Upper lobe of right lung (tissue), 1 donor: ENCODE measurements at regions not wholly inside any gene's neighbourhood (a gene's known extent, or its start where the extent isn't known, plus 50 kb on each side); places are given as distances from the start of the nearest gene placed in this dataset.

Experiments used
- ATAC-seq: fragments of 200-7000 bp; cut with Tn5 transposase; one replicate; pipeline ENCODE4 v1.9.1; 2020; ENCODE audit warnings: mild to moderate bottlenecking, moderate library complexity
- DNase-seq: peaks from one replicate; pipeline ENCODE4 v3.0.0-alpha.2; 2020
- H3K27ac ChIP-seq: fragments of 200-600 bp; one replicate; pipeline ENCODE4 v1.8.0; 2022
- H3K27me3 ChIP-seq: fragments of 200-600 bp; one replicate; pipeline ENCODE4 v1.8.0; 2022; ENCODE audit warnings: mild to moderate bottlenecking
- H3K36me3 ChIP-seq: fragments of 200-600 bp; one replicate; pipeline ENCODE4 v1.8.0; 2022
- H3K4me1 ChIP-seq: fragments of 200-600 bp; one replicate; pipeline ENCODE4 v1.8.0; 2022
- H3K4me3 ChIP-seq: fragments of 200-600 bp; one replicate; pipeline ENCODE4 v1.8.0; 2022; ENCODE audit warnings: mild to moderate bottlenecking
- H3K9me3 ChIP-seq: fragments of 200-600 bp; one replicate; pipeline ENCODE4 v1.8.0; 2022
- CTCF ChIP-seq: fragments of 200-600 bp; IDR thresholded peaks from one replicate; pipeline ENCODE4 v1.8.0; 2022; ENCODE audit warnings: antibody characterized with exemption
- intact Hi-C: fragments of 100-400 bp; cut with DNase I; formaldehyde crosslinking; loops from one replicate; pipeline ENCODE4 v1.11.0; 2022
- donor health status: DM: no; HTN: yes; CAD: no; lungs with severe emphysema.

GRCh38 chr2:59312967-59313940, 1072.1 kb upstream of the FANCL start:
- intact Hi-C loops, result no loop called here
- ATAC-seq (peak; percentile 37), DNase-seq (no peak)
- Histone ChIP-seq H3K9me3 (no peaks in the 10 kb centered on the region), H3K4me3 (no peak overlapping the region), H3K27ac (no peak overlapping the region), H3K36me3 (no peaks in the 10 kb centered on the region), H3K27me3 (no peaks in the 10 kb centered on the region), H3K4me1 (no peaks in the 10 kb centered on the region)
- TF ChIP-seq CTCF, result no peak

GRCh38 chr2:59312029-59312428, 1070.9 kb upstream of the FANCL start:
- no peak for TF ChIP-seq CTCF
- no peak overlapping the region for H3K4me3 ChIP-seq
- H3K9me3 ChIP-seq, result no peaks in the 10 kb centered on the region
- no peak for DNase-seq
- no peaks in the 10 kb centered on the region for H3K27me3 ChIP-seq
- no peaks in the 10 kb centered on the region for H3K4me1 ChIP-seq
- intact Hi-C loops, result no loop called here
- H3K36me3 ChIP-seq, result no peaks in the 10 kb centered on the region
- ATAC-seq, result no peak
- no peak overlapping the region for H3K27ac ChIP-seq

GRCh38 chr2:59308108-59308507, 1067.0 kb upstream of the FANCL start:
- no peaks in the 10 kb centered on the region for H3K36me3 ChIP-seq
- H3K27ac ChIP-seq, result no peak overlapping the region
- DNase-seq (no peak), ATAC-seq (no peak)
- intact Hi-C loops, result no loop called here
- H3K4me1 ChIP-seq, result no peaks in the 10 kb centered on the region
- H3K27me3 ChIP-seq, result no peaks in the 10 kb centered on the region
- H3K4me3 ChIP-seq, result no peak overlapping the region
- no peaks in the 10 kb centered on the region for H3K9me3 ChIP-seq
- no peak for TF ChIP-seq CTCF

- Histone ChIP-seq H3K4me1 (no peaks in the 10 kb centered on the region), H3K27ac (no peak overlapping the region), H3K36me3 (no peaks in the 10 kb centered on the region), H3K4me3 (no peak overlapping the region), H3K27me3 (no peaks in the 10 kb centered on the region), H3K9me3 (no peaks in the 10 kb centered on the region)
- intact Hi-C loops, result no loop called here
- DNase-seq (no peak), ATAC-seq (no peak)
- TF ChIP-seq CTCF, result no peak
Measured at GRCh38 chr2:59307196-59307595, 1066.1 kb upstream of the FANCL start.

GRCh38 chr2:59303272-59303671, 1062.1 kb upstream of the FANCL start:
- Histone ChIP-seq H3K27me3 (no peaks in the 10 kb centered on the region), H3K4me1 (no peaks in the 10 kb centered on the region), H3K4me3 (no peak overlapping the region), H3K27ac (no peak overlapping the region), H3K9me3 (no peaks in the 10 kb centered on the region), H3K36me3 (no peaks in the 10 kb centered on the region)
- DNase-seq, result no peak
- no peak for ATAC-seq
- intact Hi-C loops, result no loop called here
- TF ChIP-seq CTCF, result no peak
